HL-60 (cell line): ENCODE measurements at regions not wholly inside any gene's neighbourhood (a gene's known extent, or its start where the extent isn't known, plus 50 kb on each side); places are given as distances from the start of the nearest gene placed in this dataset.

ENCODE experiments used
- POLR2AphosphoS5 ChIP-seq: IDR thresholded peaks from 2 replicates; pipeline ENCODE4 v1.6.1; 2012; ENCODE audit warnings: low read depth
- SPI1 ChIP-seq: IDR thresholded peaks from 2 replicates; pipeline ENCODE4 v1.6.1; 2012; ENCODE audit warnings: low read depth, mild to moderate bottlenecking, borderline replicate concordance
- TF ChIP-seq, protein P1 (sequence below): IDR thresholded peaks from one replicate; pipeline ENCODE4 v1.5.1; 2011; ENCODE audit warnings: low read length, control low read depth, inconsistent platforms; ENCODE audit not compliant: insufficient read depth
- TF ChIP-seq, protein P2 (sequence below): IDR thresholded peaks from 2 replicates; pipeline ENCODE4 v1.6.1; 2012; ENCODE audit warnings: low read depth; ENCODE audit not compliant: insufficient replicate concordance

DNA sequence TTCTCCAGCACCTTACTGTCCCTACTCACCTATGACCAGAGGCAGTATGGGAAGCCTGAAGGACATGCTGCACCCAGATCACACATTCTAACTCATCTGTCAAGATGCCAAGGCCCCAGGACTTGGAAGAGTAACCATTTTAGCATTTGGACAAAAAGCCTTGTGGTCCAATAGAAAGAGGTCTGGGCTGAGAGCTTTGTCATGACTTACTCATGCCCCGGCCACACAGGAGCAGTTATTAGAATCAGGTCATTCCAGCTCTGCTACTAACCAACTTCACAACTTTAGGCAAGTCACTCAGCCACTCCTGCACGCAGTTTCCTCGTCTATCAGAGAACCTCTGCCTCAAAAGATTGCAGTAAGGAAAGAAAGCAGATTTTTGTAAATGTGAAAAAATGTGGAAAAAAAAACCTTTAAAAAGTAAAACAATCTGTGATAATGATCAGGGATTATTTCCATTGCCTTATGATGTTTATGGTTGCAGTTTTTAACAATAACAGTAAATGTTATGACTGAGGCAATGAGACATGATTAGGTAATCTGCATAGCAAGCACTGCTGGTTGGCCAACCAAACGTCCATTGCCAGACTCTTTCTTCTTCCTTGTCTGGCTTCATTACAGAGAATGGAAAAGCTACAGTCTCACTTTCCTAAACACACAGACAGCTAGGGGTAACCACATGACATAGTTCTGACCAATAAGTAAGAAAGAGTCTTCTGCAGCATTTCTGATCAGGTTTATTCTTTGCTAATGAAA is 255.4 kb upstream of the CHAC2 start:
- TF ChIP-seq POLR2AphosphoS5 (no peak), SPI1 (no peak)
- TF ChIP-seq, protein P1, sequence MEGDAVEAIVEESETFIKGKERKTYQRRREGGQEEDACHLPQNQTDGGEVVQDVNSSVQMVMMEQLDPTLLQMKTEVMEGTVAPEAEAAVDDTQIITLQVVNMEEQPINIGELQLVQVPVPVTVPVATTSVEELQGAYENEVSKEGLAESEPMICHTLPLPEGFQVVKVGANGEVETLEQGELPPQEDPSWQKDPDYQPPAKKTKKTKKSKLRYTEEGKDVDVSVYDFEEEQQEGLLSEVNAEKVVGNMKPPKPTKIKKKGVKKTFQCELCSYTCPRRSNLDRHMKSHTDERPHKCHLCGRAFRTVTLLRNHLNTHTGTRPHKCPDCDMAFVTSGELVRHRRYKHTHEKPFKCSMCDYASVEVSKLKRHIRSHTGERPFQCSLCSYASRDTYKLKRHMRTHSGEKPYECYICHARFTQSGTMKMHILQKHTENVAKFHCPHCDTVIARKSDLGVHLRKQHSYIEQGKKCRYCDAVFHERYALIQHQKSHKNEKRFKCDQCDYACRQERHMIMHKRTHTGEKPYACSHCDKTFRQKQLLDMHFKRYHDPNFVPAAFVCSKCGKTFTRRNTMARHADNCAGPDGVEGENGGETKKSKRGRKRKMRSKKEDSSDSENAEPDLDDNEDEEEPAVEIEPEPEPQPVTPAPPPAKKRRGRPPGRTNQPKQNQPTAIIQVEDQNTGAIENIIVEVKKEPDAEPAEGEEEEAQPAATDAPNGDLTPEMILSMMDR, result no peak
- TF ChIP-seq, protein P2, sequence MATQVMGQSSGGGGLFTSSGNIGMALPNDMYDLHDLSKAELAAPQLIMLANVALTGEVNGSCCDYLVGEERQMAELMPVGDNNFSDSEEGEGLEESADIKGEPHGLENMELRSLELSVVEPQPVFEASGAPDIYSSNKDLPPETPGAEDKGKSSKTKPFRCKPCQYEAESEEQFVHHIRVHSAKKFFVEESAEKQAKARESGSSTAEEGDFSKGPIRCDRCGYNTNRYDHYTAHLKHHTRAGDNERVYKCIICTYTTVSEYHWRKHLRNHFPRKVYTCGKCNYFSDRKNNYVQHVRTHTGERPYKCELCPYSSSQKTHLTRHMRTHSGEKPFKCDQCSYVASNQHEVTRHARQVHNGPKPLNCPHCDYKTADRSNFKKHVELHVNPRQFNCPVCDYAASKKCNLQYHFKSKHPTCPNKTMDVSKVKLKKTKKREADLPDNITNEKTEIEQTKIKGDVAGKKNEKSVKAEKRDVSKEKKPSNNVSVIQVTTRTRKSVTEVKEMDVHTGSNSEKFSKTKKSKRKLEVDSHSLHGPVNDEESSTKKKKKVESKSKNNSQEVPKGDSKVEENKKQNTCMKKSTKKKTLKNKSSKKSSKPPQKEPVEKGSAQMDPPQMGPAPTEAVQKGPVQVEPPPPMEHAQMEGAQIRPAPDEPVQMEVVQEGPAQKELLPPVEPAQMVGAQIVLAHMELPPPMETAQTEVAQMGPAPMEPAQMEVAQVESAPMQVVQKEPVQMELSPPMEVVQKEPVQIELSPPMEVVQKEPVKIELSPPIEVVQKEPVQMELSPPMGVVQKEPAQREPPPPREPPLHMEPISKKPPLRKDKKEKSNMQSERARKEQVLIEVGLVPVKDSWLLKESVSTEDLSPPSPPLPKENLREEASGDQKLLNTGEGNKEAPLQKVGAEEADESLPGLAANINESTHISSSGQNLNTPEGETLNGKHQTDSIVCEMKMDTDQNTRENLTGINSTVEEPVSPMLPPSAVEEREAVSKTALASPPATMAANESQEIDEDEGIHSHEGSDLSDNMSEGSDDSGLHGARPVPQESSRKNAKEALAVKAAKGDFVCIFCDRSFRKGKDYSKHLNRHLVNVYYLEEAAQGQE, result no peak
